ENCODE measurements at regions not wholly inside any gene's neighbourhood (a gene's known extent, or its start where the extent isn't known, plus 50 kb on each side); places are given as distances from the start of the nearest gene placed in this dataset.
A peak's percentile ranks its signal among the peaks of the same experiment; 100 is the strongest.

GRCh38 chr7:25954395-25954794, 197.6 kb upstream of the NFE2L3 start:
- TF ChIP-seq CTCF (IDR thresholded peaks at IDR 0.05; ENCODE audit: insufficient read depth, low read length, poor library complexity, severe bottlenecking): no peak
- Histone ChIP-seq H3K4me3 (replicated peaks; ENCODE audit: low read depth, low read length) (no peak overlapping the region), H3K27me3 (replicated peaks; ENCODE audit: control insufficient read depth, insufficient read depth, low read length) (no peaks in the 10 kb centered on the region), H3K36me3 (ENCODE audit: control insufficient read depth, insufficient read depth, low read length) (no peaks in the 10 kb centered on the region)
- no peak for DNase-seq (ENCODE audit: extremely low read depth, insufficient read length)

- Histone ChIP-seq H3K27me3 (replicated peaks; ENCODE audit: control insufficient read depth, insufficient read depth, low read length) (no peaks in the 10 kb centered on the region), H3K4me3 (replicated peaks; ENCODE audit: low read depth, low read length) (no peak overlapping the region), H3K36me3 (ENCODE audit: control insufficient read depth, insufficient read depth, low read length) (no peaks in the 10 kb centered on the region)
- no peak for DNase-seq (ENCODE audit: extremely low read depth, insufficient read length)
- no peak for TF ChIP-seq CTCF (IDR thresholded peaks at IDR 0.05; ENCODE audit: insufficient read depth, low read length, poor library complexity, severe bottlenecking)
These were observed 192.7 kb upstream of the NFE2L3 start for GRCh38 chr7:25959168-25959734.

DNA sequence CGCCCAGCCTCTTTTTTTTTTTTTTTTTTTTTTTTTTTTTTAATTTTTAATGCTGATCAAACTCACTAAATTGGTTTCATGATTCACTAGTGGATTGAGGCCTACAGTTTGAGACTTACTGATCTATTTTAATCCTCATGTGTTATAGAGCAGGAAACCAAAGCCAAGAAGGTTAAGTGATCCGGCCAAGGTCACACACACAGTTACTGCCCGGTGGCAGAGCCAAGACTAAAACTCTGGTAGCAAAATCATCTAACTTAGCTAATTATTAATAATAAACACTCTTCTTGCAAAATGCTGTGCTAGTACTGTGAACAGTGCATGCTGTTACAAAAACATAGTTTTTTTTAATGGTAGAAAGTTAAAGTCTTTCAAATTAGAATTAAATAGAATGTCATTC, 188.3 kb upstream of the NFE2L3 start:
- no peak for DNase-seq (ENCODE audit: extremely low read depth, insufficient read length)
- no peaks in the 10 kb centered on the region for H3K36me3 ChIP-seq (ENCODE audit: control insufficient read depth, insufficient read depth, low read length)
- TF ChIP-seq CTCF (IDR thresholded peaks at IDR 0.05; ENCODE audit: insufficient read depth, low read length, poor library complexity, severe bottlenecking): no peak
- H3K27me3 ChIP-seq (replicated peaks; ENCODE audit: control insufficient read depth, insufficient read depth, low read length): no peaks in the 10 kb centered on the region
- H3K4me3 ChIP-seq (replicated peaks; ENCODE audit: low read depth, low read length): no peak overlapping the region

DNA sequence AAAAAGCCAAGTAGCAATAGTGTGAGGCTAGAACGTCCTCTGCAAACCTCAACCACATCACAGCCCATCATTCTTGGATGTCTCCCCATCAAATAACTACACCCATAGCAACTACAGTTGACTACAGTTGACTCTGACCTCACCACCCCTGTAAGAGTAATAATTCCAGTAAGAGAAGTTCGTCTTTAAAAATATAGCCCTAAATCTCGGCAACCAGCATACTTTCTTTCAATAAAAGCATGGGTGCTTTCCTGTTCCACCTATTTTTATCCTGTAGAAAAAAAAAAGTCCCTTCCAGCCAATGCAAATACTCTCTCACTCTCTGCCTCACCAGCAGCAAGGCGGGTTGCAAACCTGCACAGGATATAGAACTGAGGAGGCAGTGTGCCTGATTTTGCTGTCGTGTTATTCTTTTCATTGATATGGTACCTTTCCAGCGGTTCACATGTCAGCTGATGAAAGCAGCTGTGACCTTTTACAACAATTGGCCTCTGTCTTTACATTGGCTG, 187.5 kb upstream of the NFE2L3 start:
- peak overlapping the region; percentile 31; the same call in 1 of the 2 replicates for H3K4me3 ChIP-seq (replicated peaks; ENCODE audit: low read depth, low read length)
- no peak for TF ChIP-seq CTCF (IDR thresholded peaks at IDR 0.05; ENCODE audit: insufficient read depth, low read length, poor library complexity, severe bottlenecking)
- DNase-seq (ENCODE audit: extremely low read depth, insufficient read length): peak; percentile 49
- no peaks in the 10 kb centered on the region for H3K27me3 ChIP-seq (replicated peaks; ENCODE audit: control insufficient read depth, insufficient read depth, low read length)
- H3K36me3 ChIP-seq (ENCODE audit: control insufficient read depth, insufficient read depth, low read length): no peaks in the 10 kb centered on the region

DNA sequence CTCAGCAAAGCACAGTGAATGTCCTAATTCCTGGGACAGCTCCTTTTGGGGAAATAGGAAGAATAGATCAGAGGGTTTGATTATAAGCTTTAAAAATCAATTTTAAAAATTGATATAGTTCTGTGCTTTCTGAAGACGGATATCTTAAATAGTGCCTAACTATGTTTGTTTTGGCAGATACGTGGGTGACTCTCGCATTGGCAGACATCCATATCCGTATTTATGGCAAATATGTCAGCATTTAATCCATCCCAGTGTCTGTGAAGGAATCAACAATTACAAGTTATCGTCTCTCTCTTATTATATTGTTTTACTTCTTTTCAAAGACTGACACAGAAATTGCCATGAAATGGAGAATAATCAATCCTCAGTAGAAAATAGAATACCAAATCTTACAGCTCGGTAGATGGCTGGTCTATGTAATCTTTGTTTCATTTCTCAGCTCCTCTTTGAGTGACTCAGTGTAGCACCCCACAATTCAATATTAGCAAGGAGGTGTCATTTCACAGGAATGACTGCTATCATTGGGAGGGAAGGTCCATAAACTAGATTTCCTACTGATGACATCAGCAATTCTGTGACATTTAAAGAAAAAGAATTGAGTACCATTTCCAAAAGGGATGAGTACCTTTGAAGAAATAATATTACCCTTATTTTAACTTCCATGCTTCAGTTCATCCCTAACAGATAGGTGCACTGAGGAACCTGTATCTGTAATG, 186.4 kb upstream of the NFE2L3 start:
- no peak for TF ChIP-seq CTCF (IDR thresholded peaks at IDR 0.05; ENCODE audit: insufficient read depth, low read length, poor library complexity, severe bottlenecking)
- H3K4me3 ChIP-seq (replicated peaks; ENCODE audit: low read depth, low read length): no peak overlapping the region; the same call in 1 of the 2 replicates
- no peak for DNase-seq (ENCODE audit: extremely low read depth, insufficient read length)
- no peaks in the 10 kb centered on the region for H3K27me3 ChIP-seq (replicated peaks; ENCODE audit: control insufficient read depth, insufficient read depth, low read length)
- H3K36me3 ChIP-seq (ENCODE audit: control insufficient read depth, insufficient read depth, low read length): no peaks in the 10 kb centered on the region

Measured in GM06990 (cell line).